ENCODE measurements at regions not wholly inside any gene's neighbourhood (a gene's known extent, or its start where the extent isn't known, plus 50 kb on each side); places are given as distances from the start of the nearest gene placed in this dataset.

GRCh38 chr9:81858657-81859430, 69.4 kb upstream of the SPATA31D4 start:
- no peak overlapping the region for H3K27ac Mint-ChIP-seq
- no peak for DNase-seq (ENCODE audit: extremely low spot score, unreplicated experiment)
- H3K27me3 Mint-ChIP-seq, result no peaks in the 10 kb centered on the region

GRCh38 chr9:81860581-81860980, 67.6 kb upstream of the SPATA31D4 start:
- no peak for TF ChIP-seq CTCF (conservative IDR thresholded peaks at IDR 0.05)

More at GRCh38 chr9:81858657-81859430, 69.4 kb upstream of the SPATA31D4 start:
- Mint-ChIP-seq H3K4me3 (no peak overlapping the region), H3K4me1 (ENCODE audit: unreplicated experiment) (peaks cover 5% of the 10 kb centered on the region), H3K36me3 (no peaks in the 10 kb centered on the region), H3K9me3 (no peaks in the 10 kb centered on the region)
- no peak for TF ChIP-seq CTCF (conservative IDR thresholded peaks at IDR 0.05)

GRCh38 chr9:81861644-81862043, 66.6 kb upstream of the SPATA31D4 start:
- DNase-seq (ENCODE audit: extremely low spot score, unreplicated experiment), result no peak
- Mint-ChIP-seq H3K4me3 (no peak overlapping the region), H3K4me1 (ENCODE audit: unreplicated experiment) (no peaks in the 10 kb centered on the region), H3K27me3 (no peaks in the 10 kb centered on the region), H3K9me3 (peaks cover 4% of the 10 kb centered on the region), H3K27ac (no peak overlapping the region), H3K36me3 (no peaks in the 10 kb centered on the region)
- no peak for TF ChIP-seq CTCF (conservative IDR thresholded peaks at IDR 0.05)

More at GRCh38 chr9:81860581-81860980, 67.6 kb upstream of the SPATA31D4 start:
- Mint-ChIP-seq H3K9me3 (no peaks in the 10 kb centered on the region), H3K4me1 (ENCODE audit: unreplicated experiment) (peaks cover 3% of the 10 kb centered on the region), H3K27ac (no peak overlapping the region), H3K4me3 (no peak overlapping the region), H3K27me3 (no peaks in the 10 kb centered on the region), H3K36me3 (no peaks in the 10 kb centered on the region)
- no peak for DNase-seq (ENCODE audit: extremely low spot score, unreplicated experiment)

- TF ChIP-seq CTCF (conservative IDR thresholded peaks at IDR 0.05), result no peak
- no peak for DNase-seq (ENCODE audit: extremely low spot score, unreplicated experiment)
Measured at GRCh38 chr9:81868145-81868544, 60.1 kb upstream of the SPATA31D4 start.

GRCh38 chr9:81871695-81872094, 56.5 kb upstream of the SPATA31D4 start:
- Mint-ChIP-seq H3K9me3 (no peaks in the 10 kb centered on the region), H3K27ac (no peak overlapping the region), H3K4me1 (ENCODE audit: unreplicated experiment) (no peaks in the 10 kb centered on the region), H3K27me3 (no peaks in the 10 kb centered on the region), H3K36me3 (no peaks in the 10 kb centered on the region), H3K4me3 (no peak overlapping the region)
- no peak for DNase-seq (ENCODE audit: extremely low spot score, unreplicated experiment)
- no peak for TF ChIP-seq CTCF (conservative IDR thresholded peaks at IDR 0.05)

More at GRCh38 chr9:81868145-81868544, 60.1 kb upstream of the SPATA31D4 start:
- H3K27me3 Mint-ChIP-seq, result no peaks in the 10 kb centered on the region
- H3K27ac Mint-ChIP-seq, result no peak overlapping the region
- peaks cover 4% of the 10 kb centered on the region for H3K9me3 Mint-ChIP-seq
- no peaks in the 10 kb centered on the region for H3K36me3 Mint-ChIP-seq
- no peaks in the 10 kb centered on the region for H3K4me1 Mint-ChIP-seq (ENCODE audit: unreplicated experiment)
- H3K4me3 Mint-ChIP-seq, result no peak overlapping the region
